HepG2 (cell line): ENCODE measurements at regions not wholly inside any gene's neighbourhood (a gene's known extent, or its start where the extent isn't known, plus 50 kb on each side); places are given as distances from the start of the nearest gene placed in this dataset.

Experiments
- ATAC-seq: fragments of 200-7000 bp; cut with Tn5 transposase; 3 replicates; pipeline ENCODE4 v1.9.1; 2020; ENCODE audit warnings: mild to moderate bottlenecking, moderate library complexity
- BruUV-seq: library from RNA; stranded (reverse); fragments of 400-500 nt; replicated peaks from 2 replicates; lab custom pipeline; 2021; lab: Mats Ljungman, UMichigan
- CTCF ChIA-PET: fragments of 300-600 bp; formaldehyde crosslinking; extraction: SDS; loops from one replicate; lab custom pipeline; 2021; ENCODE audit warnings: low total read pairs, inconsistent platforms, low intra/inter-chr PET ratio; lab: Yijun Ruan, JAX
- POLR2A ChIA-PET: fragments of 350-600 bp; sonication (Branson Sonifier 250); formaldehyde crosslinking; loops from one replicate; lab custom pipeline; 2020; ENCODE audit warnings: antibody characterized with exemption, inconsistent platforms; lab: Yijun Ruan, JAX
- DNase-seq: peaks from one replicate; pipeline ENCODE4 v3.0.0-alpha.2; 2015; ENCODE audit warnings: low spot score
- FAIRE-seq: peaks from 3 replicates; lab custom pipeline; 2011; peaks lifted over from hg19 to GRCh38; lab: Jason Lieb, UNC
- H2AFZ ChIP-seq: one replicate; pipeline ENCODE4 v1.6.1; 2011; ENCODE audit warnings: low read length, inconsistent platforms
- H3K27ac ChIP-seq: fragments of 300-600 bp; 3 replicates; pipeline ENCODE4 v1.8.0; 2011; ENCODE audit warnings: mixed run types, mild to moderate bottlenecking, mixed read lengths, low read length, inconsistent platforms; ENCODE audit not compliant: insufficient read depth; ENCODE audit errors: extremely low read length
- H3K27me3 ChIP-seq, 2 experiments: fragments of 200-600 bp in 1 of 2; 2 replicates in 1 of 2; 3 replicates in 1 of 2; pipeline versions ENCODE4 v1.6.0 to v1.8.0; 2011; ENCODE audit warnings: low read length in 2 of 2, mild to moderate bottlenecking in 2 of 2, moderate library complexity in 2 of 2, inconsistent platforms in 1 of 2; ENCODE audit not compliant: insufficient read depth in 2 of 2, control insufficient read depth in 1 of 2
- H3K36me3 ChIP-seq, 2 experiments: fragments of 200-600 bp in 1 of 2; replicated peaks in 1 of 2; 2 replicates in 1 of 2; 3 replicates in 1 of 2; pipeline versions ENCODE4 v1.5.1 to v1.8.0; 2011; ENCODE audit warnings: low read length in 2 of 2, inconsistent platforms in 1 of 2; ENCODE audit not compliant: insufficient read depth in 2 of 2, control insufficient read depth in 1 of 2
- H3K4me1 ChIP-seq: 2 replicates; pipeline ENCODE4 v1.5.1; 2012; ENCODE audit warnings: low read length, inconsistent platforms; ENCODE audit not compliant: insufficient read depth
- H3K4me2 ChIP-seq: 2 replicates; pipeline ENCODE4 v1.6.0; 2011; ENCODE audit warnings: low read depth, low read length, inconsistent platforms
- H3K4me3 ChIP-seq, 3 experiments: fragments of 200-600 bp in 1 of 3; sonication (generic), shearing (Covaris generic) in 1 of 3; replicated peaks in 1 of 3; 2 replicates each; pipeline ENCODE4 v1.5.1; 2011 to 2016; ENCODE audit warnings: low read length in 3 of 3, inconsistent platforms in 2 of 3, low read depth in 2 of 3, mild to moderate bottlenecking in 2 of 3, control low read depth in 1 of 3, mixed read lengths in 1 of 3; ENCODE audit not compliant: insufficient read depth in 1 of 3
- H3K79me2 ChIP-seq: one replicate; pipeline ENCODE4 v1.6.1; 2011; ENCODE audit warnings: low read length, inconsistent platforms; ENCODE audit not compliant: insufficient read depth
- H3K9ac ChIP-seq: 2 replicates; pipeline ENCODE4 v1.6.0; 2011; ENCODE audit warnings: mild to moderate bottlenecking, low read depth, low read length, inconsistent platforms; ENCODE audit not compliant: insufficient read depth
- H3K9me3 ChIP-seq: 2 replicates; pipeline ENCODE4 v1.5.1; 2012; ENCODE audit warnings: mild to moderate bottlenecking, low read length
- H4K20me1 ChIP-seq: 2 replicates; pipeline ENCODE4 v1.6.0; 2011; ENCODE audit warnings: inconsistent platforms, mild to moderate bottlenecking, low read length, moderate library complexity; ENCODE audit not compliant: insufficient read depth
- HDAC2 ChIP-seq: sonication (generic); formaldehyde crosslinking; IDR thresholded peaks from 2 replicates; pipeline ENCODE4 v1.4.0; 2020; ENCODE audit warnings: missing genetic modification reagents
- KLF16 ChIP-seq, 2 experiments: sonication (generic) in 1 of 2; formaldehyde crosslinking in 1 of 2; IDR thresholded peaks; 2 replicates each; pipeline versions ENCODE4 v1.6.1 to v1.8.0; 2016 to 2023; ENCODE audit warnings: missing genetic modification reagents in 2 of 2, missing compliant biosample characterization in 1 of 2
- MAFF ChIP-seq: IDR thresholded peaks from 2 replicates; pipeline ENCODE4 v1.6.1; 2011; ENCODE audit warnings: low read depth, low read length, improper control_type of control experiment
- ZFY ChIP-seq: sonication (generic); formaldehyde crosslinking; IDR thresholded peaks from 2 replicates; pipeline ENCODE4 v1.4.0; 2020; ENCODE audit warnings: missing genetic modification reagents
- ZNF367 ChIP-seq: sonication (generic); formaldehyde crosslinking; IDR thresholded peaks from 2 replicates; pipeline ENCODE4 v1.4.0; 2020; ENCODE audit warnings: missing genetic modification reagents, borderline replicate concordance
- ZNF407 ChIP-seq: sonication (generic); formaldehyde crosslinking; IDR thresholded peaks from one replicate; pipeline ENCODE4 v1.5.1; 2020; ENCODE audit warnings: mild to moderate bottlenecking, missing genetic modification reagents; ENCODE audit errors: not compliant biosample characterization
- ZNF430 ChIP-seq: sonication (generic); formaldehyde crosslinking; IDR thresholded peaks from 2 replicates; pipeline ENCODE4 v1.9.0; 2021; ENCODE audit warnings: mild to moderate bottlenecking, missing genetic modification reagents
- ZNF567 ChIP-seq: sonication (generic); formaldehyde crosslinking; IDR thresholded peaks from 2 replicates; pipeline ENCODE4 v1.8.1; 2023; ENCODE audit warnings: mild to moderate bottlenecking, missing genetic modification reagents, borderline replicate concordance
- ZNF713 ChIP-seq: sonication (generic); formaldehyde crosslinking; IDR thresholded peaks from 2 replicates; pipeline ENCODE4 v1.4.0; 2020; ENCODE audit warnings: mild to moderate bottlenecking, missing genetic modification reagents
- WGBS: methylation state at CpG from one replicate; pipeline ENCODE4 v1.1.6; 2017; ENCODE audit warnings: low lambda C conversion rate; 5-methylcytosine and 5-hydroxymethylcytosine counted together
- in situ Hi-C: cut with HindIII; loops from 2 replicates; pipeline ENCODE4 v1.10.0; 2017; ENCODE audit warnings: low pct_unique_long_range_greater_than_20kb; ENCODE audit not compliant: extremely low pct_ligation_motif_present
- intact Hi-C: fragments of 100-400 bp; cut with micrococcal nuclease; formaldehyde crosslinking; loops from one replicate; pipeline ENCODE4 v1.10.0; 2022; ENCODE audit not compliant: unreplicated experiment
- TF ChIP-seq, protein P1 (sequence below): sonication (generic); formaldehyde crosslinking; IDR thresholded peaks from 2 replicates; pipeline ENCODE4 v1.4.0; 2020; ENCODE audit warnings: low read depth, missing genetic modification reagents

- no peak for FAIRE-seq
- no TSS peak for BruUV-seq
- no peaks in the 10 kb centered on the region for H4K20me1 ChIP-seq
- no peak overlapping the region for H3K4me3 ChIP-seq
- no peaks in the 10 kb centered on the region for H3K79me2 ChIP-seq
- H2AFZ ChIP-seq = no peak overlapping the region
- in situ Hi-C loops (no loop called here), intact Hi-C loops (no loop called here)
- H3K36me3 ChIP-seq = no peaks in the 10 kb centered on the region
- H3K27ac ChIP-seq = no peak overlapping the region
- no peaks in the 10 kb centered on the region for H3K27me3 ChIP-seq
- H3K4me1 ChIP-seq = no peaks in the 10 kb centered on the region
- DNase-seq = no peak
- ChIA-PET POLR2A (no interaction called here), CTCF (no interaction called here)
- 54% methylated on average over 4 of the region's 4 CpGs for WGBS
- H3K9me3 ChIP-seq = no peaks in the 10 kb centered on the region
- H3K9ac ChIP-seq = no peak overlapping the region
- no peak overlapping the region for H3K4me2 ChIP-seq
- no peak for ATAC-seq
- no peak for TF ChIP-seq ZNF367 (CRISPR knock-in tag)
- TF ChIP-seq HDAC2 = no peak
- no peak for TF ChIP-seq ZNF567 (CRISPR knock-in tag)
- TF ChIP-seq ZFY (CRISPR knock-in tag) = no peak
- no peak for TF ChIP-seq ZNF713 (CRISPR knock-in tag)
- no peak for TF ChIP-seq KLF16 (CRISPR knock-in tag; IDR thresholded peaks at IDR 0.05)
- TF ChIP-seq, protein P1, sequence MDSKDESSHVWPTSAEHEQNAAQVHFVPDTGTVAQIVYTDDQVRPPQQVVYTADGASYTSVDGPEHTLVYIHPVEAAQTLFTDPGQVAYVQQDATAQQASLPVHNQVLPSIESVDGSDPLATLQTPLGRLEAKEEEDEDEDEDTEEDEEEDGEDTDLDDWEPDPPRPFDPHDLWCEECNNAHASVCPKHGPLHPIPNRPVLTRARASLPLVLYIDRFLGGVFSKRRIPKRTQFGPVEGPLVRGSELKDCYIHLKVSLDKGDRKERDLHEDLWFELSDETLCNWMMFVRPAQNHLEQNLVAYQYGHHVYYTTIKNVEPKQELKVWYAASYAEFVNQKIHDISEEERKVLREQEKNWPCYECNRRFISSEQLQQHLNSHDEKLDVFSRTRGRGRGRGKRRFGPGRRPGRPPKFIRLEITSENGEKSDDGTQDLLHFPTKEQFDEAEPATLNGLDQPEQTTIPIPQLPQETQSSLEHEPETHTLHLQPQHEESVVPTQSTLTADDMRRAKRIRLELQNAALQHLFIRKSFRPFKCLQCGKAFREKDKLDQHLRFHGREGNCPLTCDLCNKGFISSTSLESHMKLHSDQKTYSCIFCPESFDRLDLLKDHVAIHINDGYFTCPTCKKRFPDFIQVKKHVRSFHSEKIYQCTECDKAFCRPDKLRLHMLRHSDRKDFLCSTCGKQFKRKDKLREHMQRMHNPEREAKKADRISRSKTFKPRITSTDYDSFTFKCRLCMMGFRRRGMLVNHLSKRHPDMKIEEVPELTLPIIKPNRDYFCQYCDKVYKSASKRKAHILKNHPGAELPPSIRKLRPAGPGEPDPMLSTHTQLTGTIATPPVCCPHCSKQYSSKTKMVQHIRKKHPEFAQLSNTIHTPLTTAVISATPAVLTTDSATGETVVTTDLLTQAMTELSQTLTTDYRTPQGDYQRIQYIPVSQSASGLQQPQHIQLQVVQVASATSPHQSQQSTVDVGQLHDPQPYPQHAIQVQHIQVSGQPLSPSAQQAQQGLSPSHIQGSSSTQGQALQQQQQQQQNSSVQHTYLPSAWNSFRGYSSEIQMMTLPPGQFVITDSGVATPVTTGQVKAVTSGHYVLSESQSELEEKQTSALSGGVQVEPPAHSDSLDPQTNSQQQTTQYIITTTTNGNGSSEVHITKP (CRISPR knock-in tag) = no peak
- no peak for TF ChIP-seq MAFF
- TF ChIP-seq ZNF407 (CRISPR knock-in tag) = no peak
- no peak for TF ChIP-seq ZNF430
These were observed 1915.7 kb upstream of the CDH9 start for GRCh38 chr5:28954074-28954473.
